ENCODE measurements at regions not wholly inside any gene's neighbourhood (a gene's known extent, or its start where the extent isn't known, plus 50 kb on each side); places are given as distances from the start of the nearest gene placed in this dataset.

DNA sequence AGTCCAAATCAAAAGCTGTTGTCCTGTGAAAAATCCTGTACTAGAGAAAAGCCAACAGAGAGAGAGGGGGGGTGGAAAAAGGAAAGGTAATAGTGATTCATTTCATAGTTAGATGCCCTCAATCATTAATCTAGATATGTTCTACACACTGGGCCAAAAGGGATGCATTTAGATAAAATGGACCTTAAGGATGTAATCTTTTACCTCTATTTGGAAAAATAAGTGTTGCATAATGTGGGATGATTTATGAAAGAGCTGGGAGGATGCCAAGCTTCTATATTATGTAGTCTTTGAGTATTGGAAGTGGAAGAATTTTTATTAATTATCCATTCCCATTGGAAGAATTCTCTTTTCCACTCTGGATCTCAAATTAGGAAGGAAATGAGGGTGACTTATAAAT is 480.5 kb upstream of the ZEB2 start:
- TF ChIP-seq, protein P1, sequence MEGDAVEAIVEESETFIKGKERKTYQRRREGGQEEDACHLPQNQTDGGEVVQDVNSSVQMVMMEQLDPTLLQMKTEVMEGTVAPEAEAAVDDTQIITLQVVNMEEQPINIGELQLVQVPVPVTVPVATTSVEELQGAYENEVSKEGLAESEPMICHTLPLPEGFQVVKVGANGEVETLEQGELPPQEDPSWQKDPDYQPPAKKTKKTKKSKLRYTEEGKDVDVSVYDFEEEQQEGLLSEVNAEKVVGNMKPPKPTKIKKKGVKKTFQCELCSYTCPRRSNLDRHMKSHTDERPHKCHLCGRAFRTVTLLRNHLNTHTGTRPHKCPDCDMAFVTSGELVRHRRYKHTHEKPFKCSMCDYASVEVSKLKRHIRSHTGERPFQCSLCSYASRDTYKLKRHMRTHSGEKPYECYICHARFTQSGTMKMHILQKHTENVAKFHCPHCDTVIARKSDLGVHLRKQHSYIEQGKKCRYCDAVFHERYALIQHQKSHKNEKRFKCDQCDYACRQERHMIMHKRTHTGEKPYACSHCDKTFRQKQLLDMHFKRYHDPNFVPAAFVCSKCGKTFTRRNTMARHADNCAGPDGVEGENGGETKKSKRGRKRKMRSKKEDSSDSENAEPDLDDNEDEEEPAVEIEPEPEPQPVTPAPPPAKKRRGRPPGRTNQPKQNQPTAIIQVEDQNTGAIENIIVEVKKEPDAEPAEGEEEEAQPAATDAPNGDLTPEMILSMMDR (IDR thresholded peaks at IDR 0.05) = no peak
- no peak for TF ChIP-seq POLR2A (IDR thresholded peaks at IDR 0.05)

All from testis (tissue), 2 donors.